ENCODE measurements at regions not wholly inside any gene's neighbourhood (a gene's known extent, or its start where the extent isn't known, plus 50 kb on each side); places are given as distances from the start of the nearest gene placed in this dataset.

DNA sequence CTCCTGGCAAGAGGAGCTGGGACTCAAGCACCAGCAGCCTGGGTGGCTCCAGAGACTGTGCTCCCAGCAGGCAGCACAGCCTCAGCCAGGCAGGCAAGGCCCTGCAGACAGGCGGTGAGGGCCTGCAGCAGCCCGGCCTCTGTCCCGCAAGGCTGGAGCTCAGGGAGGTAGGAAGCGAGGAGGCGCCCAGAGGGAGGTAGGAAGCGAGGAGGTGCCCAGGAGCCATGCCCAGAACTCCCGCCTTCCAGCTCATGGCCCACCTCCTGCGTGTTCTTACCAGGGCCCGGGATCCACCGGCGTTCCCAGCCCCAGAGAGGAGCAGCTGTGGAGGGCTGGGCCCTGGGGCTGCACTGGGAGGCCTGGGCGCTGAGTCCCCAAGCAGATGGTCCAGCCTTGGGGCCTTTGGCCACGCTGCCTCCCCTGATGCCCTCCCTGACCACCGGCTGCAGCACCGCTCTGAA lies 133.1 kb downstream of the HMX1 start:
- TF ChIP-seq ZFX (IDR thresholded peaks at IDR 0.05; ENCODE audit: borderline replicate concordance): no peak
- TF ChIP-seq, protein P1, sequence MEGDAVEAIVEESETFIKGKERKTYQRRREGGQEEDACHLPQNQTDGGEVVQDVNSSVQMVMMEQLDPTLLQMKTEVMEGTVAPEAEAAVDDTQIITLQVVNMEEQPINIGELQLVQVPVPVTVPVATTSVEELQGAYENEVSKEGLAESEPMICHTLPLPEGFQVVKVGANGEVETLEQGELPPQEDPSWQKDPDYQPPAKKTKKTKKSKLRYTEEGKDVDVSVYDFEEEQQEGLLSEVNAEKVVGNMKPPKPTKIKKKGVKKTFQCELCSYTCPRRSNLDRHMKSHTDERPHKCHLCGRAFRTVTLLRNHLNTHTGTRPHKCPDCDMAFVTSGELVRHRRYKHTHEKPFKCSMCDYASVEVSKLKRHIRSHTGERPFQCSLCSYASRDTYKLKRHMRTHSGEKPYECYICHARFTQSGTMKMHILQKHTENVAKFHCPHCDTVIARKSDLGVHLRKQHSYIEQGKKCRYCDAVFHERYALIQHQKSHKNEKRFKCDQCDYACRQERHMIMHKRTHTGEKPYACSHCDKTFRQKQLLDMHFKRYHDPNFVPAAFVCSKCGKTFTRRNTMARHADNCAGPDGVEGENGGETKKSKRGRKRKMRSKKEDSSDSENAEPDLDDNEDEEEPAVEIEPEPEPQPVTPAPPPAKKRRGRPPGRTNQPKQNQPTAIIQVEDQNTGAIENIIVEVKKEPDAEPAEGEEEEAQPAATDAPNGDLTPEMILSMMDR (IDR thresholded peaks at IDR 0.05): no peak
- no peak overlapping the region for H3K27ac ChIP-seq

DNA sequence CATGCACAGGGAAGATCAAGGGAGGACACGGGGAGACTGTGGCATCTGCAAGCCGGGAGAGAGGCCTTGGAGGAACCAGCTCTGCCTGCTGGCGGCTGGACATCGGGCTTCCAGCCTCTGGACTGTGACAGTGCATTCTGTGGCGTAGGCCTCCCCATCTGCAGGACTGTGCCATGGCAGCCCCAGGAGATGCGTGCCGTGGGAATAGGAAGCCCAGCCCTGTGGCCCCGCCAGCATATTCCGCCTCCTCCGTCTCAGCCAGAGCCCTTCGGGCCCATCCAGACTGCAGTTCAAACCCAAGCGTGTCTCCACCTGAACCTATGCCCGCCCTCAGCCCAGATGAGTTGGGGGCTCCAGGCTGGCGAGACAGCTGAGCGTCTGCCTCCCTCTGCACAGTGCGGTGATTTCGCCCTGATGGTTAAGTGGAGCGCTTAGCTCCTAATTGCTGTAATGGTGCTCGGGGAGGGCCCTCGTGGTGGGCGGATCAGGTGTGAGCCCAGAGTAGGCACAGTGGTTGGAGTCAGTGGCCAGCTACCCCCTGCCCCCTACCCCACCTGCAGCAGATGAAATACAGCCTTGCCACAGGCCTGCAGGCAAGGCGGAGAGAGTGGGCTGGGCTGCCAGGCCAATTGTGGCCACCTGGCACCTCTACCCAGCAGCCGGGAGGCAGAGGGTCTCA lies 133.9 kb downstream of the HMX1 start:
- H3K27ac ChIP-seq: no peak overlapping the region
- no peak for TF ChIP-seq ZFX (IDR thresholded peaks at IDR 0.05; ENCODE audit: borderline replicate concordance)
- TF ChIP-seq, protein P1 (IDR thresholded peaks at IDR 0.05): no peak

DNA sequence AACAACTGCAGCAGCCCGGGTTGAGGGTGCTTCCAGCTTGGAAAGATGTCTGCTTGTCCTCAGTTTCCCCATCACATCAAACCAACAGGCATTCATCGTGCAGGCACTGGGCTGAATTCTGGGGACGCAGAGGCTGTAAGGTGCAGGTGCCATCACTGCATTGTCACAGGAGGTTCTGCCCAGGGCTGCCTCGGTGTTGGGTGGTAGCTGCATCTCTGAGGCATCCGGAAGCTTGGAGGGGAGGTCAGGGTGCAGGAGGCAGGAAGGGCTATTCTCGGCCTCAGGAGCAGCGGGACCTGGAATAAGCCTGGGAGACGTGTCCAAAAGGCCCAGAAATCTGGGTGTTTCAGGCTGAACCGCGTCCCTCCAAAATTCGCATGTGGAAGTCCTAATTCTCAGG lies 134.6 kb downstream of the HMX1 start:
- H3K27ac ChIP-seq: no peak overlapping the region
- no peak for TF ChIP-seq ZFX (IDR thresholded peaks at IDR 0.05; ENCODE audit: borderline replicate concordance)
- TF ChIP-seq, protein P1 (IDR thresholded peaks at IDR 0.05): no peak

DNA sequence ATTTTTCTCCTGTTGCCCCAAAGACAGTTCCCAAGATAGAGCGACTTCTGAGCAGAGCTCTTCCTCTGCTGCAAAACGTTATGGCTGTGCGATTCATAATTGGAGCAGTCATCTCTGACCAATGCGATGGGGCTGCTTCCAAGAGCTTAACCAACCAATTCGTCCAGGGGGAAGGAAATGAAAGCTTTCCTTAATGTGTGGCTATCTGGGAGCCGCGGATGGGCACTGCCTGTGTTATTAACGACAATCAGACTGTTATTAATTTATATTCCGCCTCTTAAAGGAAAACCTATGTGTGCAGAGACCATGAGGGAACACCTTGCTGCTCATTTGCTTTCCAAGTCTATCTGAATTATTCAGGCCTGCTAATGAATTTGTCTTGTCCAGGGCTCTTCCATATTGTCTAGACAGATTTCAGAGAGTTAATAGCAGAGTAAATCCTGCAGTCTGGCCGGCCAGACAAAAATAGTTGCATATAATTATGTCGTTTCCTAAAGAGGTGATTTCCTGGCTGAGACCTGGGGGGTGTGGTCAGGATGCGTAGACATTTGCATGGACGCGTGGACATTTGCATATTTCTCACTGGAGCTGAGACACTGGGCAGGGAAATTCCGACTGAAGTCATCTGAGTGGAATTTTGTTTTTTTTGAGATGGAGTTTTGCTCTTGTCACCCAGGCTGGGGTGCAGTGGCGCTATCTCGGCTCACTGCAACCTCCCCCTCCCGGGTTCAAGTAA lies 135.4 kb downstream of the HMX1 start:
- no peak overlapping the region for H3K27ac ChIP-seq
- TF ChIP-seq, protein P1 (IDR thresholded peaks at IDR 0.05): no peak
- TF ChIP-seq ZFX (IDR thresholded peaks at IDR 0.05; ENCODE audit: borderline replicate concordance): no peak

DNA sequence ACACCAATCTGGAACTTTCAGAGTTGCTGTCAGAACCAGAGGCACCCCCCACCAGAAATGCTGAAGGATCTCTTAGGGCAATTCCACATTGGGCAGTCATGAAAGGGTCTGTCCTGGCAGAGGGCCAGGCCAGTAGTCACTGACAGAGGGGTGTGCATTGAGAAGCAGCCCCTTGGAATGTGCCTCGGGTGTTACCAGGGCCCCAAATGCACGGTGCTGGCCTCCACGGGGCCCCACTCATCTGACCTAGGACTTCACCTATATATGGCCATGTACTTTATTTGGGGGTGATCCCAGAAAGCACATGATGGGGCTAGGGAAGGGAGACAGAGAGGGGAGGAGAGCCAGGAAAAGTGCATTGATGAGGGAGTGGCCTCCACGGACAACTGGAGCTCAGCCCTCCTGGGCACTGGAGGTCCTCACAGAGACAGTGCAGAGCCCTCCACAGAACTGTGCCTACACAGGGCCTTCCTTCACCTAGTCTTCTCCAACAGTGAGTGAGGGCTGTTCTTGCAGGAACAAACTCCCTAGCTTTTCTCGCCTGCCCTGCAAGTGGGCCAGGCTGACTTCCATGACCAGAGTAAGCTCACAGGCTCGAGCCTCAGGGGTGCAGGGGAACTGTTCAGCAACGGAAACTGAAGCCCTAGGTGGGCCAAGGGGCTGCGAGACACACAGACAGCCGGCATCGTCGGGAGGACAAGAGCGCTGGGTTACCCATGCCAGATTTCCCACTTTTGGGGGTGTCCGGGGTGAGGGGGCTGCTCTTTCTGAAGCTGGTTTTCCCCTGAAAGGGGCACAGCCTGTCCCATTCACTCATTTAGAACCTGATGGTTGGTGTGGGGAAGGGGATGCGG lies 136.2 kb downstream of the HMX1 start:
- no peak overlapping the region for H3K27ac ChIP-seq
- TF ChIP-seq, protein P1 (IDR thresholded peaks at IDR 0.05): no peak
- no peak for TF ChIP-seq ZFX (IDR thresholded peaks at IDR 0.05; ENCODE audit: borderline replicate concordance)

DNA sequence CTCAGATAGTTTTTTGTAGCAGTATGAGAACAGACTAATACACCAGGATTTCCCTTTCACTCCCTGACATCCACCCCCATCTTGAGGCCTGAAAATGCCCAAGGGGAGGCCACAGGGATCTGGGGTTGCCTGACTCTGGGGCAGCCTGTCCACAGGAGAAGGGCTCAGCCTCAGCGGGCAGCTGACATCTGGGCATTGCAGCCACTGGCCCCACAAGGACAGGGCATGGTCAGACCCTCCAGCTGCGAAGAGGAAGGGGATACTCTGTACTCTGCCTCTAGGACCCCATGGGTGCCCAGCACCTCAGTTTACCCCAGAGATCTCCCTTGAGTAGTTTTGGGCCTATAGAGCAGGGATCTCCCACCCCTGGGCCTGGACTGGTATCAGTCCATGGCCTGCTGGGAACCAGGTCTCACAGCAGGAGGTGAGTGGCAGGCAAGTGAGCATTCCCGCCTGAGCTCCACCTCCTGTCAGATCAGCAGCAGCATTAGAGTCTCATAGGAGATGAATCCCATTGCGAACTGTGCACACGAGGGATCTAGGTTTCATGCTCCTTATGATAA lies 138.9 kb downstream of the HMX1 start:
- TF ChIP-seq, protein P1 (IDR thresholded peaks at IDR 0.05): no peak

More for the DNA sequence above, 138.9 kb downstream of the HMX1 start:
- H3K27ac ChIP-seq: no peak overlapping the region
